ENCODE measurements at regions not wholly inside any gene's neighbourhood (a gene's known extent, or its start where the extent isn't known, plus 50 kb on each side); places are given as distances from the start of the nearest gene placed in this dataset.

GRCh38 chr20:50314678-50315335 lies 124.2 kb downstream of the CEBPB start:
- intact Hi-C loops (cut with DNase I; ENCODE audit: low total_unique reads), result no loop called here
- Histone ChIP-seq H3K36me3 (no peaks in the 10 kb centered on the region), H3K27ac (no peak overlapping the region), H3K27me3 (no peaks in the 10 kb centered on the region), H3K4me3 (no peak overlapping the region), H3K4me1 (peaks cover 7 to 11% of the 10 kb centered on the region in 2 donors), H3K9me3 (no peaks in the 10 kb centered on the region)
- TF ChIP-seq POLR2A (IDR thresholded peaks at IDR 0.05) (no peak), POLR2AphosphoS5 (IDR thresholded peaks at IDR 0.05) (no peak), CTCF (IDR thresholded peaks at IDR 0.05) (no peak)
- DNase-seq (ENCODE audit: low spot score in 2 of 2), result no peak

GRCh38 chr20:50315586-50316551 lies 125.2 kb downstream of the CEBPB start:
- intact Hi-C loops (cut with DNase I; ENCODE audit: low total_unique reads), result no loop called here
- Histone ChIP-seq H3K4me1 (peaks cover 7 to 15% of the 10 kb centered on the region in 2 donors), H3K27ac (peak overlapping the region in 1 of 2 donors; percentile 17), H3K36me3 (no peaks in the 10 kb centered on the region), H3K9me3 (no peaks in the 10 kb centered on the region), H3K4me3 (no peak overlapping the region), H3K27me3 (no peaks in the 10 kb centered on the region)
- no peak for TF ChIP-seq CTCF (IDR thresholded peaks at IDR 0.05)
- no peak for TF ChIP-seq POLR2A (IDR thresholded peaks at IDR 0.05)
- no peak for TF ChIP-seq POLR2AphosphoS5 (IDR thresholded peaks at IDR 0.05)
- DNase-seq (ENCODE audit: low spot score in 2 of 2), result peak in 1 of 2 donors; percentile 14

- H3K36me3 ChIP-seq, result no peaks in the 10 kb centered on the region
- no peaks in the 10 kb centered on the region for H3K9me3 ChIP-seq
- H3K4me3 ChIP-seq, result no peak overlapping the region
- DNase-seq (ENCODE audit: low spot score in 2 of 2), result peak in 1 of 2 donors; percentile 13
- TF ChIP-seq CTCF (IDR thresholded peaks at IDR 0.05), result no peak
- no peak for TF ChIP-seq POLR2A (IDR thresholded peaks at IDR 0.05)
- no peak for TF ChIP-seq POLR2AphosphoS5 (IDR thresholded peaks at IDR 0.05)
- H3K27ac ChIP-seq, result peak overlapping the region; percentile 38 to 71
- H3K27me3 ChIP-seq, result no peaks in the 10 kb centered on the region
- intact Hi-C loops (cut with DNase I; ENCODE audit: low total_unique reads), result no loop called here
- peaks cover 12 to 16% of the 10 kb centered on the region in 2 donors for H3K4me1 ChIP-seq
Measured at GRCh38 chr20:50317116-50317515, 126.5 kb downstream of the CEBPB start.

- DNase-seq (ENCODE audit: low spot score in 2 of 2), result peak in 1 of 2 donors; percentile 17
- Histone ChIP-seq H3K4me3 (no peak overlapping the region), H3K36me3 (no peaks in the 10 kb centered on the region), H3K4me1 (peaks cover 10 to 13% of the 10 kb centered on the region in 2 donors), H3K9me3 (no peaks in the 10 kb centered on the region), H3K27me3 (no peaks in the 10 kb centered on the region), H3K27ac (peak overlapping the region; percentile 67 to 71)
- TF ChIP-seq POLR2AphosphoS5 (IDR thresholded peaks at IDR 0.05), result no peak
- TF ChIP-seq POLR2A (IDR thresholded peaks at IDR 0.05), result no peak
- intact Hi-C loops (cut with DNase I; ENCODE audit: low total_unique reads), result no loop called here
Measured at GRCh38 chr20:50317609-50318008, 127.0 kb downstream of the CEBPB start.

GRCh38 chr20:50318710-50319109 lies 128.1 kb downstream of the CEBPB start:
- intact Hi-C loops (cut with DNase I; ENCODE audit: low total_unique reads), result no loop called here
- Histone ChIP-seq H3K4me3 (peak overlapping the region in 1 of 3 donors; percentile 23), H3K27ac (peak overlapping the region in 1 of 2 donors; percentile 71), H3K9me3 (no peaks in the 10 kb centered on the region), H3K4me1 (peaks cover 9 to 13% of the 10 kb centered on the region in 2 donors), H3K36me3 (no peaks in the 10 kb centered on the region), H3K27me3 (no peaks in the 10 kb centered on the region)
- DNase-seq (ENCODE audit: low spot score in 2 of 2), result peak in 1 of 2 donors; percentile 19
- TF ChIP-seq CTCF (IDR thresholded peaks at IDR 0.05), result no peak

Data from breast epithelium (tissue), 4 donors.